B cell (primary cell): ENCODE measurements at regions not wholly inside any gene's neighbourhood (a gene's known extent, or its start where the extent isn't known, plus 50 kb on each side); places are given as distances from the start of the nearest gene placed in this dataset.

ENCODE experiments used
- ATAC-seq: fragments of 200-7000 bp; cut with Tn5 transposase; one replicate; pipeline ENCODE4 v1.10.0; 2021; ENCODE audit warnings: low read depth, mild to moderate bottlenecking, moderate number of reproducible peaks, moderate library complexity
- CTCF ChIA-PET: fragments of 350-600 bp; sonication (Branson Sonifier 250); formaldehyde crosslinking; loops from one replicate; lab custom pipeline; 2021; ENCODE audit warnings: antibody characterized with exemption, inconsistent platforms; lab: Charles Lee
- POLR2A ChIA-PET: fragments of 350-600 bp; sonication (Branson Sonifier 250); formaldehyde crosslinking; loops from one replicate; lab custom pipeline; 2021; ENCODE audit warnings: antibody characterized with exemption; lab: Charles Lee
- DNase-seq: peaks from one replicate; pipeline ENCODE4 v3.0.0; 2013
- H2AFZ ChIP-seq: 2 replicates; pipeline ENCODE4 v1.6.1; 2012; ENCODE audit warnings: mild to moderate bottlenecking, low read depth, low read length; ENCODE audit not compliant: insufficient read depth, poor library complexity, severe bottlenecking
- H3K27ac ChIP-seq, 2 donors: 1 replicate in 1 of 2; 2 replicates in 1 of 2; pipeline ENCODE4 v1.5.1; 2012 to 2013; ENCODE audit warnings: low read length in 2 of 2, mild to moderate bottlenecking in 2 of 2, moderate library complexity in 1 of 2
- H3K27me3 ChIP-seq, 4 experiments: fragments of 200-600 bp in 1 of 4; sonication (generic) in 1 of 4; replicated peaks in 1 of 4; 1 replicate in 2 of 4; 2 replicates in 2 of 4; pipeline versions ENCODE4 v1.6.1 to v1.7.0; 2013 to 2016; ENCODE audit warnings: low read length in 3 of 4, mild to moderate bottlenecking in 2 of 4, mixed read lengths in 1 of 4, moderate library complexity in 1 of 4; ENCODE audit not compliant: insufficient read depth in 4 of 4, control insufficient read depth in 3 of 4; ENCODE audit errors: control extremely low read depth in 1 of 4
- H3K36me3 ChIP-seq, 2 experiments: replicated peaks in 1 of 2; 1 replicate in 1 of 2; 2 replicates in 1 of 2; pipeline versions ENCODE4 v1.6.1 to v1.7.1; 2013; ENCODE audit warnings: low read length in 1 of 2; ENCODE audit not compliant: insufficient read depth in 2 of 2, control insufficient read depth in 1 of 2; ENCODE audit errors: control extremely low read depth in 1 of 2, extremely low read depth in 1 of 2
- H3K4me1 ChIP-seq, 2 donors: fragments of 200-600 bp in 1 of 2; sonication (generic) in 1 of 2; 1 replicate in 1 of 2; 2 replicates in 1 of 2; pipeline versions ENCODE4 v1.5.1 to v1.6.1; 2013 to 2017; ENCODE audit warnings: low read length in 2 of 2; ENCODE audit not compliant: control insufficient read depth in 2 of 2, insufficient read depth in 2 of 2
- H3K4me2 ChIP-seq: replicated peaks from 2 replicates; pipeline ENCODE3; 2012; ENCODE audit warnings: mild to moderate bottlenecking, low read depth, low read length; ENCODE audit not compliant: poor library complexity, severe bottlenecking
- H3K4me3 ChIP-seq, 5 experiments: fragments of 200-600 bp in 1 of 5; sonication (generic) in 1 of 5; 1 replicate in 3 of 5; 2 replicates in 2 of 5; pipeline versions ENCODE4 v1.5.1 to v1.7.0; 2011 to 2016; ENCODE audit warnings: low read length in 4 of 5, mild to moderate bottlenecking in 4 of 5, low read depth in 2 of 5, control low read depth in 1 of 5, moderate library complexity in 1 of 5; ENCODE audit not compliant: insufficient read depth in 1 of 5; ENCODE audit errors: control extremely low read depth in 1 of 5, extremely low read depth in 1 of 5
- H3K79me2 ChIP-seq: fragments of 200-600 bp; sonication (generic); one replicate; pipeline ENCODE4 v1.6.0; 2016; ENCODE audit warnings: low read length; ENCODE audit not compliant: control insufficient read depth, insufficient read depth
- H3K9ac ChIP-seq: fragments of 200-600 bp; sonication (generic); 2 replicates; pipeline ENCODE4 v1.6.1; 2017; ENCODE audit warnings: mild to moderate bottlenecking, low read length, moderate library complexity
- H3K9me3 ChIP-seq, 3 donors: one replicate each; pipeline versions ENCODE4 v1.6.1 to v1.7.1; 2013; ENCODE audit warnings: low read length in 2 of 3; ENCODE audit not compliant: control insufficient read depth in 2 of 3, insufficient read depth in 1 of 3; ENCODE audit errors: control extremely low read depth in 1 of 3
- H4K20me1 ChIP-seq: 2 replicates; pipeline ENCODE4 v1.6.0; 2012; ENCODE audit warnings: mild to moderate bottlenecking, low read length; ENCODE audit not compliant: insufficient read depth, control insufficient read depth, poor library complexity, severe bottlenecking
- H3K27ac Mint-ChIP-seq: one replicate; pipeline ENCODE4 v1.8.0; 2021; ENCODE audit warnings: mixed read lengths
- H3K27me3 Mint-ChIP-seq: one replicate; pipeline ENCODE4 v1.8.0; 2021; ENCODE audit warnings: mixed read lengths
- H3K4me1 Mint-ChIP-seq: one replicate; pipeline ENCODE4 v1.8.0; 2021; ENCODE audit warnings: mixed read lengths
- H3K4me3 Mint-ChIP-seq: one replicate; pipeline ENCODE4 v1.8.0; 2021; ENCODE audit warnings: mixed read lengths
- H3K9me3 Mint-ChIP-seq: one replicate; pipeline ENCODE4 v1.8.0; 2022; ENCODE audit warnings: mixed read lengths; ENCODE audit not compliant: insufficient read depth
- EZH2 ChIP-seq: IDR thresholded peaks from 2 replicates; pipeline ENCODE4 v1.6.1; 2012; ENCODE audit warnings: borderline replicate concordance, low read depth, mild to moderate bottlenecking, moderate library complexity, low read length; ENCODE audit not compliant: insufficient read depth, poor library complexity, severe bottlenecking
- WGBS: methylation state at CpG from one replicate; pipeline ENCODE4 v1.1.5; 2013; ENCODE audit warnings: missing lambda C conversion rate; ENCODE audit not compliant: insufficient coverage; 5-methylcytosine and 5-hydroxymethylcytosine counted together
- intact Hi-C: fragments of 100-400 bp; cut with micrococcal nuclease; formaldehyde crosslinking; loops from one replicate; pipeline ENCODE4 v1.10.0; 2022
- TF ChIP-seq, protein P1 (sequence below): fragments of 200-600 bp; IDR thresholded peaks from one replicate; pipeline ENCODE4 v1.8.0; 2022; ENCODE audit warnings: antibody characterized with exemption, mild to moderate bottlenecking

DNA sequence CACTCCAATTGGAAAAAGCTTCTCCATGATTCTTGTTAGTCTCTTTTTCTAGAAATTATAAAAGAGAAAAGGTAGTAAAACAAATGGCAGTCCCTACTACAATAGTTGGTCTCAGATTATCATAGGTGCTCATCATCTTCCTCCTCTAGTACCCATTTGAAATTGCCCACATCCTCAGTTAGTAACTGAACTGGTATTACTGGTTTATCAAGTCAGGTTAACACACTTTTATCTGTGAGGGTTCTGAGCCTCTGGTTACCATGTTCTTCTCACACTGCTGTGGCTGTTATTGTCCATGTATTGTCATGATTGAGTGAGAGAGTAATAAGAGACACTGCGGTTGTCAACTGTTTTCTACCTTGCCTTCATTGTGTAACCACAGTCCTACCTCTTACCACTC, 901.7 kb downstream of the TLE1 start:
- Mint-ChIP-seq H3K27me3 (no peaks in the 10 kb centered on the region), H3K4me3 (no peak overlapping the region), H3K4me1 (no peaks in the 10 kb centered on the region), H3K27ac (no peak overlapping the region), H3K9me3 (no peaks in the 10 kb centered on the region)
- Histone ChIP-seq H4K20me1 (no peaks in the 10 kb centered on the region), H3K79me2 (no peaks in the 10 kb centered on the region), H3K9me3 (no peaks in the 10 kb centered on the region), H3K4me2 (no peak overlapping the region), H3K36me3 (no peaks in the 10 kb centered on the region), H3K4me1 (no peaks in the 10 kb centered on the region), H3K4me3 (no peak overlapping the region), H3K27me3 (no peaks in the 10 kb centered on the region), H3K27ac (no peak overlapping the region), H3K9ac (no peak overlapping the region), H2AFZ (no peak overlapping the region)
- intact Hi-C loops, result no loop called here
- CTCF ChIA-PET, result no interaction called here
- DNase-seq (no peak), ATAC-seq (no peak)
- POLR2A ChIA-PET, result no interaction called here
- TF ChIP-seq, protein P1, sequence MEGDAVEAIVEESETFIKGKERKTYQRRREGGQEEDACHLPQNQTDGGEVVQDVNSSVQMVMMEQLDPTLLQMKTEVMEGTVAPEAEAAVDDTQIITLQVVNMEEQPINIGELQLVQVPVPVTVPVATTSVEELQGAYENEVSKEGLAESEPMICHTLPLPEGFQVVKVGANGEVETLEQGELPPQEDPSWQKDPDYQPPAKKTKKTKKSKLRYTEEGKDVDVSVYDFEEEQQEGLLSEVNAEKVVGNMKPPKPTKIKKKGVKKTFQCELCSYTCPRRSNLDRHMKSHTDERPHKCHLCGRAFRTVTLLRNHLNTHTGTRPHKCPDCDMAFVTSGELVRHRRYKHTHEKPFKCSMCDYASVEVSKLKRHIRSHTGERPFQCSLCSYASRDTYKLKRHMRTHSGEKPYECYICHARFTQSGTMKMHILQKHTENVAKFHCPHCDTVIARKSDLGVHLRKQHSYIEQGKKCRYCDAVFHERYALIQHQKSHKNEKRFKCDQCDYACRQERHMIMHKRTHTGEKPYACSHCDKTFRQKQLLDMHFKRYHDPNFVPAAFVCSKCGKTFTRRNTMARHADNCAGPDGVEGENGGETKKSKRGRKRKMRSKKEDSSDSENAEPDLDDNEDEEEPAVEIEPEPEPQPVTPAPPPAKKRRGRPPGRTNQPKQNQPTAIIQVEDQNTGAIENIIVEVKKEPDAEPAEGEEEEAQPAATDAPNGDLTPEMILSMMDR, result no peak
- TF ChIP-seq EZH2, result no peak
- no CpG with 5 or more reads among the region's 1 CpG for WGBS

GRCh38 chr9:80784647-80785046, 904.7 kb downstream of the TLE1 start:
- Mint-ChIP-seq H3K27ac (no peak overlapping the region), H3K27me3 (no peaks in the 10 kb centered on the region), H3K9me3 (peaks cover 3% of the 10 kb centered on the region), H3K4me1 (no peaks in the 10 kb centered on the region), H3K4me3 (no peak overlapping the region)
- no peak overlapping the region for H2AFZ ChIP-seq
- no peaks in the 10 kb centered on the region for H3K79me2 ChIP-seq
- no peak overlapping the region for H3K9ac ChIP-seq
- ChIA-PET POLR2A (no interaction called here), CTCF (no interaction called here)
- no peaks in the 10 kb centered on the region for H3K27me3 ChIP-seq
- H3K4me3 ChIP-seq, result no peak overlapping the region
- intact Hi-C loops, result no loop called here
- ATAC-seq (no peak), DNase-seq (no peak)
- H3K36me3 ChIP-seq, result no peaks in the 10 kb centered on the region
- H4K20me1 ChIP-seq, result no peaks in the 10 kb centered on the region
- TF ChIP-seq, protein P1, result no peak
- no peak for TF ChIP-seq EZH2
- H3K27ac ChIP-seq, result no peak overlapping the region
- no peaks in the 10 kb centered on the region for H3K4me1 ChIP-seq
- H3K4me2 ChIP-seq, result no peak overlapping the region
- no peaks in the 10 kb centered on the region for H3K9me3 ChIP-seq
